ENCODE measurements at regions not wholly inside any gene's neighbourhood (a gene's known extent, or its start where the extent isn't known, plus 50 kb on each side); places are given as distances from the start of the nearest gene placed in this dataset.
A peak's percentile ranks its signal among the peaks of the same experiment; 100 is the strongest.

DNA sequence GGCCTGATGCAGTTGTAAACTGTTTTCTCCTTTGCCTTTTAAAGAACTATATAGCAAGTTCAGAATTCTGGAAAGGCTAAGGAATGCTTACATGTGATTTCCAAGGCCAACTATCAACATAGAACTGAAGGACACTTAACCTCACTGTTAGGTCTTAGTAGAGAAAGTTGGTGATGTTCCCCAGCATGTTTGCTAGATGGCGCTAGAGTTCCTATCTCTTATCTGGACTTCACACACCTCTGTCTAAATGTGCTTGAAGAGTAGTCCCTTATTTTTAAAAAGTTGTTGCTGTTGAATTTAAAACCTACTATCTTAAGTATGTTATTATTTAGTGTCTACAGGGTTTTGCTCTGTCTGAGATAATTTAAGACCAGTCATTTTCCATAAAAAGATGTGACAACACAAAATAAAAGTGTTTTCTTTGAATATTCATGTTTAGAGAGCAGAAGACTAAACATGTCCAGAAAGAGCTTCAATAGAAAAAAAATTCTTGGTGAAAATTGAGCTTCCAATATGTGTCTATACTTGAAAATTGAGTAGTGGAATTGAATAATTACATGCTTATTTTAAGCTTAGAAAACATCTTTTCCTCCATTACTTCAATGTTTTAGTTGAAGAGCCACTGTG lies 237.3 kb downstream of the S1PR1 start:
- ChIA-PET POLR2A (no interaction called here), CTCF (interaction anchor here (1.1 kb wide), 1 partner anchor 21 kb away, joined by 3 read pairs; no protein-coding TSS in a partner anchor)
- no peak overlapping the region for H3K4me3 ChIP-seq (ENCODE audit: low read depth, low read length)
- DNase-seq (ENCODE audit: low read depth, low spot score): no peak
- TF ChIP-seq, protein P1, sequence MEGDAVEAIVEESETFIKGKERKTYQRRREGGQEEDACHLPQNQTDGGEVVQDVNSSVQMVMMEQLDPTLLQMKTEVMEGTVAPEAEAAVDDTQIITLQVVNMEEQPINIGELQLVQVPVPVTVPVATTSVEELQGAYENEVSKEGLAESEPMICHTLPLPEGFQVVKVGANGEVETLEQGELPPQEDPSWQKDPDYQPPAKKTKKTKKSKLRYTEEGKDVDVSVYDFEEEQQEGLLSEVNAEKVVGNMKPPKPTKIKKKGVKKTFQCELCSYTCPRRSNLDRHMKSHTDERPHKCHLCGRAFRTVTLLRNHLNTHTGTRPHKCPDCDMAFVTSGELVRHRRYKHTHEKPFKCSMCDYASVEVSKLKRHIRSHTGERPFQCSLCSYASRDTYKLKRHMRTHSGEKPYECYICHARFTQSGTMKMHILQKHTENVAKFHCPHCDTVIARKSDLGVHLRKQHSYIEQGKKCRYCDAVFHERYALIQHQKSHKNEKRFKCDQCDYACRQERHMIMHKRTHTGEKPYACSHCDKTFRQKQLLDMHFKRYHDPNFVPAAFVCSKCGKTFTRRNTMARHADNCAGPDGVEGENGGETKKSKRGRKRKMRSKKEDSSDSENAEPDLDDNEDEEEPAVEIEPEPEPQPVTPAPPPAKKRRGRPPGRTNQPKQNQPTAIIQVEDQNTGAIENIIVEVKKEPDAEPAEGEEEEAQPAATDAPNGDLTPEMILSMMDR (IDR thresholded peaks at IDR 0.05; ENCODE audit: insufficient read depth, low read length, missing control alignments): peak; percentile 8

DNA sequence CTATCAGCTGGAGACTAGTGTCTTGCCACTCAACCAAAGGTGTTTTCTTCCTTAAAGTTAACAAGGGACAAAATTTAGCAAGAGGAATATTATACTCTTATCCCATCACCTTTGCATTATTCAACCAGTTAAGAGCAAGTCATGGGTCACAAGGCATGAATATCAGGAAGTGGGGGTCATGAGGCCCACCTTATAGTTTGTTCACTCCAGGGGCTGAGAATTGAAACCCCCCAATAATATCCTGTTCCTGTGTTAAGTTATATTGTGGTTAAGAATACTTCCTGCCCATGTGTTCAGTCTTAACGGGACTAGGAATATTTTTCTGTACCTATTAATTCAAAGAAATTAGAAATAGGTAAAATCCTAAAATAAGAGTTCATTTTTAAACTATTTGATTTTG lies 239.7 kb downstream of the S1PR1 start:
- TF ChIP-seq, protein P1 (IDR thresholded peaks at IDR 0.05; ENCODE audit: insufficient read depth, low read length, missing control alignments): no peak
- CTCF ChIA-PET: no interaction called here

DNA sequence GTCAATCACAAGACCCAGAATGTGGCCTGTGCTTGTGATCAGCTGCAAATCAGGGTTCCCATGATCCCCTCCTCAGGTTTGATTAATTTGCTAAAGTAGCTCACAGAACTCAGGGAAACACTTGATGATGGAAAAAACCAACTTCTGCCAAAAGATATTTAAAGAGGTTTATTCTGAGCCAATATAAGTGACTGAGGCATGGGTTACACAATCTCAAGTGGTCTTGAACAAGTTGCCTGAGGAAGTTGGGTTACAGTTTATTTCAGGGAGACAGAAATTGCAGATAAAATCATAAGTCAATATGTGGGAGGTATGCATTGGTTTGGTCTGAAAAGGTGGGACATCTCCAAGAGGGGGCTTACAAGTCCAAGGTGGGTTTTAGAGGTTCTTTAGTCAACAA lies 243.1 kb downstream of the S1PR1 start:
- DNase-seq (ENCODE audit: low read depth, low spot score): no peak
- CTCF ChIA-PET: no interaction called here
- POLR2A ChIA-PET: no interaction called here
- TF ChIP-seq, protein P1 (IDR thresholded peaks at IDR 0.05; ENCODE audit: insufficient read depth, low read length, missing control alignments): no peak
- no peak overlapping the region for H3K4me3 ChIP-seq (ENCODE audit: low read depth, low read length)

More for the DNA sequence above, 239.7 kb downstream of the S1PR1 start:
- no peak overlapping the region for H3K4me3 ChIP-seq (ENCODE audit: low read depth, low read length)
- DNase-seq (ENCODE audit: low read depth, low spot score): no peak
- POLR2A ChIA-PET: no interaction called here

DNA sequence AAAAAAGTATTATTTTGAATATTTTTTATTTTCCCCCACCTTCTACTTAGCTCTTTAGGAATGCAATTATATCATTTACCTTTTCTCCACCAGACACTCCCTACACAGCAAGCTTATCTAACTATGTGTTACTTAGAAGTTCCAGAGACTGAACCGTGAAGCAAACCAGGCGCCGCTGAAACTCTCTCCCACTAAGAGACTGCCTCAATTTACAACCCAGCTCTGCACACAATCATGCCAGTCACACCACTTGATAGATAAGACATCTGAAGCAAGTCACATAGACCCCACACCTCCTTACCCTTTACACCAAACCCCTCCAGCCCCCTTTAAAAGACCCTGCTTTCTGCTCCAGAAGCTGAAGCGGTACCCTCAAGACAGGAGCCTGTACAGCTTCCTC lies 245.5 kb downstream of the S1PR1 start:
- DNase-seq (ENCODE audit: low read depth, low spot score): no peak
- no peak overlapping the region for H3K4me3 ChIP-seq (ENCODE audit: low read depth, low read length)
- POLR2A ChIA-PET: no interaction called here
- TF ChIP-seq, protein P1 (IDR thresholded peaks at IDR 0.05; ENCODE audit: insufficient read depth, low read length, missing control alignments): no peak
- CTCF ChIA-PET: no interaction called here

DNA sequence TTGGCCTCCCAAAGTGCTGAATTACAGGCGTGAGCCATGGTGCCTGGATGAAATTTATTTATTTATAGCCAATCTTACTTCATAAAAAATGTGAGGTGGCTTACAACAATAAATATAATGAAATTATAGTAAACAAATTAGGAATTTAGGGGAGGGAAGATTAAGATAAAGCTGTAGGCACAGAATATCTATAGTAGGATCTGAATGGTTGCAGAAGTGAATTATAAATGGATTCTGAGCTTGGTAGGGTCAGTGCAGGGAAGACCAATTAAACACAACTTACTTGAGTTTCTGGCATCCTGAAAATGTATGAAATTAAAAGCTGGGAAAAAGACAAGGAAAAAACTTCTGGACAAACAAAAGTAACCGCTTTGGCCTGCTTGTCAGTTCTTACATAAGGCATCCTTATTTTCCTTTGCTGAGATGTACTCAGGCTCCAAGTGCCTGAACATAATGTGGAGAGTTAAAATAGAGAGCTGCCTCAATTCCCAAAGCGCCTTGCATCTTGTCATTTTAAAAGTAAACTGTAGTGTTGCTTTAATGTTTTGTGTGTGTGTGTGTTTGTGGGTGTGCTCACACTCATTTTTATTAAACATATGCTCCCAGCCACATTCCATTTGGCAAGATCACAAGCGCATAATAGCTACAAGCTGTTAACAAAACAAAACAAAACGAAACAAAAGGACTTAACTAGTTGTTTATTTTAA lies 247.3 kb downstream of the S1PR1 start:
- no peak for DNase-seq (ENCODE audit: low read depth, low spot score)
- TF ChIP-seq, protein P1 (IDR thresholded peaks at IDR 0.05; ENCODE audit: insufficient read depth, low read length, missing control alignments): no peak
- ChIA-PET CTCF (no interaction called here), POLR2A (no interaction called here)
- H3K4me3 ChIP-seq (ENCODE audit: low read depth, low read length): no peak overlapping the region

DNA sequence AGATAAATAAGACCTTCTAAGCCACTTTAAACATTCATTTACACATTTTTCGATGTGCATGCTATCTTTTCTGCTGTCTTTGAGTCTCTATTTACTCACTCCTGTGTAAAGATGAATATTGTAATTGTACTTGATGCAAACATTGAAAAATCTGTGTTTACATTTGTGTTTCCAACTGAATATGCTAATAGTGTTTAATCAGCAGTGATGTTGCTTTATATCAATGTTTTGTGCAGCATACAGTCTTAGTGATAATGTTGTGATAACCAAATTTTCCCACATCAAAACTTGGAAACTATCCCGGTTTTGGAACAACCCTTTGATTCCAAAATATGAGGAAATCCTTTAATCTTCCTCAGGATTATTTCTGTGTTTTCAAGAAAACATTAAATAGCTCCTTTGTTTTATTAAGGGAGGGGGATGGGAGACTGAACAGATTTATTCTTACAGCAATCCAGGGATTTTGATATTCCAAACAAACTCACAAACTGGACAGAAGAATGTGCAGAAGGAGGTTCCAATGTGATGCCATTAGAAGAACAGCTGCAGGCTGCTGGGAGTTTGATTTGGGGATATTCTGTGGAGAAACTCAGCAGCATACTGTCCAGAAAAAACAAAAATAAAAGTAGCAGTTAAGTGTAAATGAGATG lies 248.0 kb downstream of the S1PR1 start:
- TF ChIP-seq, protein P1 (IDR thresholded peaks at IDR 0.05; ENCODE audit: insufficient read depth, low read length, missing control alignments): no peak
- POLR2A ChIA-PET: no interaction called here
- DNase-seq (ENCODE audit: low read depth, low spot score): no peak
- no peak overlapping the region for H3K4me3 ChIP-seq (ENCODE audit: low read depth, low read length)
- CTCF ChIA-PET: no interaction called here
